Endothelial cell of umbilical vein (primary cell): ENCODE measurements at regions not wholly inside any gene's neighbourhood (a gene's known extent, or its start where the extent isn't known, plus 50 kb on each side); places are given as distances from the start of the nearest gene placed in this dataset.

Experiments
- BruUV-seq: library from RNA; stranded (reverse); fragments of 400-500 nt; replicated peaks from 2 replicates; lab custom pipeline; 2021; lab: Mats Ljungman, UMichigan
- CTCF ChIA-PET: fragments of 300-600, 350-600 bp; sonication (Branson Sonifier 250); formaldehyde crosslinking; loops from one replicate; lab custom pipeline; 2021; ENCODE audit warnings: antibody characterized with exemption, inconsistent platforms; lab: Charles Lee
- POLR2A ChIA-PET: fragments of 300-600, 350-600 bp; sonication (Branson Sonifier 250); formaldehyde crosslinking; loops from one replicate; lab custom pipeline; 2021; ENCODE audit warnings: antibody characterized with exemption, inconsistent platforms; lab: Charles Lee
- DNase-seq: peaks from one replicate; pipeline ENCODE4 v3.0.0-alpha.2; 2011; ENCODE audit warnings: low read depth, low spot score
- FAIRE-seq: peaks from 2 replicates; lab custom pipeline; 2011; peaks lifted over from hg19 to GRCh38; lab: Jason Lieb, UNC
- H2AFZ ChIP-seq: 2 replicates; pipeline ENCODE4 v1.6.0; 2012; ENCODE audit warnings: low read depth, low read length, control low read depth, inconsistent platforms
- H3K27ac ChIP-seq: 2 replicates; pipeline ENCODE4 v1.5.1; 2011; ENCODE audit warnings: low read depth, mild to moderate bottlenecking, control low read depth, low read length, moderate library complexity; ENCODE audit not compliant: insufficient read depth
- H3K27me3 ChIP-seq, 2 experiments: 2 replicates each; pipeline versions ENCODE4 v1.6.0 to v1.6.1; 2011; ENCODE audit warnings: low read length in 2 of 2, mixed read lengths in 1 of 2; ENCODE audit not compliant: control insufficient read depth in 2 of 2, insufficient read depth in 2 of 2
- H3K36me3 ChIP-seq, 2 experiments: 2 replicates in 1 of 2; 3 replicates in 1 of 2; pipeline ENCODE4 v1.5.1; 2011; ENCODE audit warnings: low read length in 2 of 2, mild to moderate bottlenecking in 1 of 2, moderate library complexity in 1 of 2; ENCODE audit not compliant: control insufficient read depth in 2 of 2, insufficient read depth in 2 of 2; ENCODE audit errors: extremely low read depth in 1 of 2
- H3K4me1 ChIP-seq: 3 replicates; pipeline ENCODE4 v1.5.1; 2011; ENCODE audit warnings: mild to moderate bottlenecking, low read length; ENCODE audit not compliant: control insufficient read depth, insufficient read depth; ENCODE audit errors: extremely low read depth
- H3K4me2 ChIP-seq: 2 replicates; pipeline ENCODE4 v1.6.1; 2011; ENCODE audit warnings: low read length, control low read depth, mixed read lengths; ENCODE audit not compliant: insufficient read depth
- H3K4me3 ChIP-seq, 3 experiments: fragments of 200-600 bp in 1 of 3; sonication (generic), shearing (Covaris generic) in 1 of 3; replicated peaks in 1 of 3; 2 replicates each; pipeline ENCODE4 v1.5.1; 2011 to 2016; ENCODE audit warnings: control low read depth in 3 of 3, low read length in 3 of 3, mild to moderate bottlenecking in 2 of 3, inconsistent platforms in 1 of 3, low read depth in 1 of 3, moderate library complexity in 1 of 3; ENCODE audit not compliant: insufficient read depth in 1 of 3
- H3K79me2 ChIP-seq: 2 replicates; pipeline ENCODE4 v1.6.0; 2012; ENCODE audit warnings: low read length, inconsistent platforms; ENCODE audit not compliant: control insufficient read depth, insufficient read depth
- H3K9ac ChIP-seq: replicated peaks from 2 replicates; pipeline ENCODE3; 2011; ENCODE audit warnings: low read length, control low read depth; ENCODE audit not compliant: insufficient read depth; ENCODE audit errors: extremely low read depth
- H3K9me1 ChIP-seq: replicated peaks from 3 replicates; pipeline ENCODE4 v1.6.0; 2011; ENCODE audit warnings: mild to moderate bottlenecking, low read length; ENCODE audit not compliant: control insufficient read depth, insufficient read depth; ENCODE audit errors: extremely low read depth
- H3K9me3 ChIP-seq: replicated peaks from 2 replicates; pipeline ENCODE4 v1.5.1; 2012; ENCODE audit warnings: low read length, inconsistent platforms; ENCODE audit not compliant: control insufficient read depth, insufficient read depth
- H4K20me1 ChIP-seq: replicated peaks from 2 replicates; pipeline ENCODE3; 2011; ENCODE audit warnings: mild to moderate bottlenecking, low read length; ENCODE audit not compliant: control insufficient read depth, insufficient read depth; ENCODE audit errors: extremely low read depth
- CTCF ChIP-seq, 2 donors: IDR thresholded peaks; 1 replicate in 1 of 2; 2 replicates in 1 of 2; pipeline ENCODE4 v1.5.1; 2011; ENCODE audit warnings: low read length in 2 of 2, mild to moderate bottlenecking in 2 of 2, moderate library complexity in 2 of 2, control low read depth in 1 of 2, inconsistent platforms in 1 of 2, low read depth in 1 of 2; ENCODE audit not compliant: insufficient read depth in 1 of 2; ENCODE audit errors: extremely low read depth in 1 of 2
- EZH2 ChIP-seq: IDR thresholded peaks from 2 replicates; pipeline ENCODE4 v1.6.1; 2012; ENCODE audit warnings: borderline replicate concordance, low read depth, mild to moderate bottlenecking, moderate library complexity, low read length, inconsistent platforms; ENCODE audit not compliant: severe bottlenecking
- FOS ChIP-seq: IDR thresholded peaks from 2 replicates; pipeline ENCODE4 v1.6.1; 2011; ENCODE audit warnings: mild to moderate bottlenecking, low read length, moderate library complexity, borderline replicate concordance; ENCODE audit not compliant: insufficient read depth
- GATA2 ChIP-seq: IDR thresholded peaks from 2 replicates; pipeline ENCODE4 v1.7.0; 2011; ENCODE audit warnings: low read depth, mild to moderate bottlenecking, moderate library complexity, mixed read lengths, low read length; ENCODE audit not compliant: insufficient read length, insufficient read depth
- JUN ChIP-seq: IDR thresholded peaks from 2 replicates; pipeline ENCODE4 v1.6.1; 2011; ENCODE audit warnings: borderline replicate concordance, low read depth; ENCODE audit not compliant: insufficient read length, insufficient read depth
- MAX ChIP-seq: IDR thresholded peaks from 2 replicates; pipeline ENCODE4 v1.6.1; 2011; ENCODE audit not compliant: insufficient read depth, insufficient read length
- MYC ChIP-seq: IDR thresholded peaks from one replicate; pipeline ENCODE4 v1.6.1; 2011; ENCODE audit warnings: mild to moderate bottlenecking, low read depth, low read length
- POLR2A ChIP-seq: IDR thresholded peaks from 2 replicates; pipeline ENCODE4 v1.6.1; 2012; ENCODE audit warnings: low read depth, mild to moderate bottlenecking, control low read depth, low read length
- POLR2AphosphoS5 ChIP-seq: IDR thresholded peaks from 2 replicates; pipeline ENCODE4 v1.6.1; 2012; ENCODE audit warnings: low read depth, mild to moderate bottlenecking, control low read depth, low read length, moderate library complexity; ENCODE audit not compliant: insufficient read depth
- dilution Hi-C: fragments of 300-500 bp; cut with MboI; formaldehyde crosslinking; loops from one replicate; pipeline ENCODE4 v1.15.0; 2019; ENCODE audit warnings: low sequenced_read_pairs; ENCODE audit not compliant: extremely low pct_ligation_motif_present
- intact Hi-C: fragments of 100-400 bp; cut with micrococcal nuclease; formaldehyde crosslinking; loops from one replicate; pipeline ENCODE4 v1.10.0; 2022

GRCh38 chrX:44456685-44457084, 86.0 kb downstream of the FUNDC1 start:
- DNase-seq (no peak), FAIRE-seq (no peak)
- Histone ChIP-seq H3K27ac (no peak overlapping the region), H3K9ac (no peak overlapping the region), H3K36me3 (no peaks in the 10 kb centered on the region), H3K9me1 (no peaks in the 10 kb centered on the region), H2AFZ (no peak overlapping the region), H3K79me2 (no peaks in the 10 kb centered on the region), H3K4me1 (no peaks in the 10 kb centered on the region), H4K20me1 (no peaks in the 10 kb centered on the region), H3K27me3 (no peaks in the 10 kb centered on the region), H3K4me2 (no peak overlapping the region), H3K9me3 (no peaks in the 10 kb centered on the region), H3K4me3 (no peak overlapping the region)
- no TSS peak for BruUV-seq
- CTCF ChIA-PET = no interaction called here
- TF ChIP-seq POLR2A = no peak
- POLR2A ChIA-PET = no interaction called here
- intact Hi-C loops (no loop called here), dilution Hi-C loops (no loop called here)

- H3K79me2 ChIP-seq = no peaks in the 10 kb centered on the region
- dilution Hi-C loops = no loop called here
- no peak overlapping the region for H3K27ac ChIP-seq
- DNase-seq (no peak), FAIRE-seq (no peak)
- no peaks in the 10 kb centered on the region for H3K27me3 ChIP-seq
- no peaks in the 10 kb centered on the region for H4K20me1 ChIP-seq
- H3K9me1 ChIP-seq = no peaks in the 10 kb centered on the region
- no peak overlapping the region for H3K9ac ChIP-seq
- H3K4me2 ChIP-seq = no peak overlapping the region
- CTCF ChIA-PET = no interaction called here
- POLR2A ChIA-PET = no interaction called here
- H3K36me3 ChIP-seq = no peaks in the 10 kb centered on the region
- TF ChIP-seq POLR2AphosphoS5 = no peak
- no peak for TF ChIP-seq GATA2
- no peak for TF ChIP-seq EZH2
- TF ChIP-seq MAX = no peak
- no peak for TF ChIP-seq JUN
- no peak for TF ChIP-seq CTCF (IDR thresholded peaks at IDR 0.05; ENCODE audit: extremely low read depth in 1 of 2, insufficient read depth in 1 of 2, low read depth in 1 of 2, low read length in 2 of 2)
- TF ChIP-seq POLR2A = no peak
- TF ChIP-seq MYC = no peak
- no peak for TF ChIP-seq FOS
- intact Hi-C loops = no loop called here
- H3K4me1 ChIP-seq = no peaks in the 10 kb centered on the region
- H2AFZ ChIP-seq = no peak overlapping the region
- BruUV-seq = no TSS peak
- no peaks in the 10 kb centered on the region for H3K9me3 ChIP-seq
- H3K4me3 ChIP-seq = no peak overlapping the region
These were observed 91.6 kb downstream of the FUNDC1 start for GRCh38 chrX:44451056-44451455.
